Naive B cell (primary cell): ENCODE measurements at regions not wholly inside any gene's neighbourhood (a gene's known extent, or its start where the extent isn't known, plus 50 kb on each side); places are given as distances from the start of the nearest gene placed in this dataset.
A peak's percentile ranks its signal among the peaks of the same experiment; 100 is the strongest.

Source experiments
- ATAC-seq, 2 donors: fragments of 150-1000 bp; cut with Tn5 transposase; 2 replicates each; pipeline ENCODE4 v1.10.0; 2021; ENCODE audit warnings: low read depth in 2 of 2, mild to moderate bottlenecking in 2 of 2, moderate library complexity in 2 of 2
- DNase-seq: peaks from one replicate; pipeline ENCODE4 v3.0.0; 2022
- H3K27ac Mint-ChIP-seq, 6 donors: one replicate each; pipeline ENCODE4 v1.8.0; 2020 to 2022; ENCODE audit warnings: mild to moderate bottlenecking in 6 of 6, mixed read lengths in 6 of 6, moderate library complexity in 5 of 6, inconsistent platforms in 2 of 6
- H3K27me3 Mint-ChIP-seq, 3 donors: one replicate each; pipeline ENCODE4 v1.8.0; 2021 to 2022; ENCODE audit warnings: mixed read lengths in 3 of 3, mild to moderate bottlenecking in 1 of 3
- H3K36me3 Mint-ChIP-seq, 2 donors: one replicate each; pipeline ENCODE4 v1.8.0; 2020 to 2022; ENCODE audit warnings: mixed read lengths in 2 of 2, inconsistent platforms in 1 of 2, mild to moderate bottlenecking in 1 of 2
- H3K4me1 Mint-ChIP-seq, 3 donors: one replicate each; pipeline ENCODE4 v1.8.0; 2020 to 2022; ENCODE audit warnings: mixed read lengths in 3 of 3, inconsistent platforms in 1 of 3, mild to moderate bottlenecking in 1 of 3, moderate library complexity in 1 of 3
- H3K4me3 Mint-ChIP-seq, 8 donors: one replicate each; pipeline ENCODE4 v1.8.0; 2020 to 2022; ENCODE audit warnings: mild to moderate bottlenecking in 8 of 8, mixed read lengths in 8 of 8, moderate library complexity in 8 of 8, inconsistent platforms in 2 of 8
- H3K9me3 Mint-ChIP-seq, 7 donors: one replicate each; pipeline ENCODE4 v1.8.0; 2020 to 2022; ENCODE audit warnings: mixed read lengths in 7 of 7, mild to moderate bottlenecking in 5 of 7, inconsistent platforms in 2 of 7, moderate library complexity in 1 of 7

DNA sequence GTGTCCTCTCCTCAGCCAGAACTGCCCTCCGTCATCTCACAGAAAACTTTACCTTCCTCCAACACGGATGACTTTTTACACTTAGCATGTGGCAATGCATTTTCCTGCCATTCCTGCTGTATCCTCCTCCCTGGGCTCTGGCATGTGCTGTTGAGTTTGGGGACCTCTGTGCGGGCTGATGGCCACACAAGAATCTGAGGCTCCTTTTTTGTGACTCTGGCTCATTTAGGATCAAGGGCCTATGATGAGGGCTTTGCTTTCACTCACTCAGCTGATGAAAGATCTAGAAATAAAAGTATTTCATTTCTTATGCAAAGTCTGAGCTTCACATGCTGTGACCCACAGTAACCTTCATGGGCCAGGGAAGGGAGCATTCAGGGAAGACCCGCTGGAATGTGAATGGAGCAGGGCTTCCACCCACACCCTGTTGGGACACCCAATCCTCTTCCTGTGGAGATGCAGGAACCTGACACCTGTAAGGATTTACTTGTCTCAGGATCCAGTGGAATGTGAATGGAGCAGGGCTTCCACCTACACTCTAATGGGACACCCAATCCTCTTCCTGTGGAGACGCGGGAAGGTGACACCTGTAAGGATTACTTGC is 500.3 kb upstream of the MKI67 start:
- ATAC-seq (no peak), DNase-seq (no peak)
- Mint-ChIP-seq H3K36me3 (no peaks in the 10 kb centered on the region), H3K4me3 (no peak overlapping the region), H3K4me1 (no peaks in the 10 kb centered on the region), H3K27me3 (peaks cover 0 to 4% (median 4%) of the 10 kb centered on the region in 3 donors), H3K27ac (no peak overlapping the region), H3K9me3 (peaks cover 0 to 1% (median 0%) of the 10 kb centered on the region in 7 donors)

DNA sequence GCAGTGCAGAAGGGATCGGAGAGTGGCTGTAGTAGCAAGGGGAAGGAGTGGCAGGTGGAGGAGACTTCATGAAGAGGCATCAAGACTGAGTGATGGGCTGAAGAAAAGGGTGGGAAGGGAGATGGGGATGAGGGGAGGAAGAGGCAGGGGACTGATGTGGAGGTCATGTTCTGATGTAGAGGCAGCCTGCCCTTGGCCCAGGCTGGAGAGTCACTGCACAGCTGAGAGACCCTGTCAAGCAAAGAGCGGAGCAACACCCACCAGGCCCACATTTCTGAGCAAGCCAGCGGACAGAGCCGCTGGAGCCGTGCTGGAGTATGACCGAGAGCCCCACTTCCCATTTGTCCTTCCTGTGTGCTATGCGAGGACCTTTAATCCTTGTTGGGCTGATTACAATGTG is 501.6 kb upstream of the MKI67 start:
- ATAC-seq (no peak), DNase-seq (no peak)
- Mint-ChIP-seq H3K27ac (no peak overlapping the region), H3K27me3 (peaks cover 7 to 13% (median 9%) of the 10 kb centered on the region in 3 donors), H3K4me1 (no peaks in the 10 kb centered on the region), H3K4me3 (no peak overlapping the region), H3K36me3 (no peaks in the 10 kb centered on the region), H3K9me3 (peaks cover 0 to under 1% (median 0%) of the 10 kb centered on the region in 7 donors)

DNA sequence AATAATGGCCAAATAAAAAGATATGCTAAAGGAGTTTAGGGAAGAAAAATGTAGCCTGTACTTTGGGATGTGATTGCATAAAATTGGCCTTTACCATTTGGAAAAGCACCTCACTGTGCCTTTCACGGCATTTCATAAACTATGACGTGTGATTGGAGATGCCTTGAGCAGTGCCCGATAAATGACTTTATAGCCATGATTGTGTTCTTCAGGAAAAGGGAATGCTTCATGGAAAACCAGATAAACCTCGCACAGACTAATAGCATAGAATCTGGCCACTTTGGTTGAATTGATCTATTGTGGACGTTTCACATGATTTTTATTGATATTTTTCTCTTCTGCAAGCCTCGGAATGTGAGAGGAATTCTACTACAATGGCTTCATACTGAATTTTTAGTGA is 502.0 kb upstream of the MKI67 start:
- H3K4me1 Mint-ChIP-seq = no peaks in the 10 kb centered on the region
- H3K9me3 Mint-ChIP-seq = no peaks in the 10 kb centered on the region
- DNase-seq = no peak
- no peaks in the 10 kb centered on the region for H3K36me3 Mint-ChIP-seq
- H3K4me3 Mint-ChIP-seq = no peak overlapping the region
- peaks cover 7 to 16% (median 9%) of the 10 kb centered on the region in 3 donors for H3K27me3 Mint-ChIP-seq
- no peak for ATAC-seq
- H3K27ac Mint-ChIP-seq = peak overlapping the region in 1 of 6 donors; percentile 9

DNA sequence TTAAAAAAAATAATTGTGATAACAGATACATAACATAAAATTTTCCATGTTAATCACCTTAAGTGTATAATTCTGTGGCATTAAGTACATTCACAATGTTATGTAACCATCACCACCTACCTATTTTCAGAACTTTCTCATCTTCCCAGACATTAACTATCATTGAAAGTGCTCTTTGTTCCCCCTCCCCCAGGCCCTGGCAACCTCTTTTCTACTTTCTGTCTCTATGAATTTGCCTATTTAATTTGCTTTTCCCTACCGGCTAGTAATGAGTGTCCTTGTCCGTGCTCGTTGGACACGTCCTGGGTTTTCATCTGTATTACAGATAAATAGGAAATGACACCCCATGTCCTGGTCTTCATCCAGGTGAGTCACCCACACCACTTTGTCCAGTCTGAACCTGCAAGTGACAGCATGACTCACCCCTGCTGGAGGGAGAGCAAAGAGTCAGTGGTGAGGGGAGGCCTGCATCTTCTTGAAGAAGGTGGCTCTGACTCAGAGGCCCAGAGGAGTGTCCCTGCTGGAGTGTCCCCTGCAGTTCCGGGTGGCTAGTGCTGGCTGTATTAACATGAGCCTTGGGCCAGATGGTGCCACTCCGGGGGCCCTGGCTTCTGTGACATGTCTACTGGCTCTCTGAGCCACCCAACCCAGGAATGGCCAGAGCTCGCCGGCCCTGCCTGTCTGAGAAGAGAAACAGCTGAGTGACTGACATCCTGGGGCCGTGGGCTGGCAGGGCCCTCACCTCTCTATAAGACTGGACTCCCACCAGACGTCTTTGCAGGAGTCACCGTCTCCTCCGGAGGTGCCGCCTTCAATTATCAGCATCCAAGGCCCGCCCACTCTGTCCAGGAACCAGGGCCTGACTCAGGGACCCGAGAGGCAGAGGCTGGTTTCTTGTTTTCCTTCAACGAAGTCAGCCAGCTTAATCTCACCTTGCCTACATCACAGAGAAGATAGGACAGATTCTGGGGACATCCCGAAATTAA is 503.2 kb upstream of the MKI67 start:
- Mint-ChIP-seq H3K4me3 (no peak overlapping the region), H3K4me1 (no peaks in the 10 kb centered on the region), H3K36me3 (no peaks in the 10 kb centered on the region), H3K27ac (no peak overlapping the region), H3K27me3 (peaks cover 12 to 21% (median 13%) of the 10 kb centered on the region in 3 donors), H3K9me3 (no peaks in the 10 kb centered on the region)
- no peak for ATAC-seq
- no peak for DNase-seq

DNA sequence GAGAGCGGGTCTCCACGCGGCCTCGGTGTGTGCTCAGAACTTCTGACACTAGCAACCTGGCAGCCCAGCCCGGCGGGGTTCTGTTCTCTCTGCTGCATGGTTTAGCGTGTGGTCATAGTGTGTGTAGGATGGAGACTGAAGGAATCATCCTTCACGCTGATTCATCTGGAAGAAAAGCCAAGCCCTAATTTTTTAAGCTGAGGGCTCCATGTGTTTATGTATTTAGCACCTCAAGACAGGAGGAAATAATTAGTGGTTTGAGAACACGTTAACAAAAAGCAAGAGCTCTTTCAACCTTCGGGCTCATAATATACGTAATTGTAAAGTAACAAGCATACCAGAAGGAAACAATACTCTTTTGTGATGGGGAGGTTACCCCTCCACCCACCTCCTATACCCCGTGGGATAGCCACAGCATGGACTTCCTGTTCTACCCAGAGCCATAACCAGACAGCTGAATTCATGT is 504.6 kb upstream of the MKI67 start:
- peaks cover 14 to 23% (median 20%) of the 10 kb centered on the region in 3 donors for H3K27me3 Mint-ChIP-seq
- H3K9me3 Mint-ChIP-seq = peaks cover 0 to 4% (median 0%) of the 10 kb centered on the region in 7 donors
- no peak overlapping the region for H3K27ac Mint-ChIP-seq
- H3K4me1 Mint-ChIP-seq = no peaks in the 10 kb centered on the region
- no peak overlapping the region for H3K4me3 Mint-ChIP-seq
- DNase-seq (no peak), ATAC-seq (no peak)
- H3K36me3 Mint-ChIP-seq = no peaks in the 10 kb centered on the region

DNA sequence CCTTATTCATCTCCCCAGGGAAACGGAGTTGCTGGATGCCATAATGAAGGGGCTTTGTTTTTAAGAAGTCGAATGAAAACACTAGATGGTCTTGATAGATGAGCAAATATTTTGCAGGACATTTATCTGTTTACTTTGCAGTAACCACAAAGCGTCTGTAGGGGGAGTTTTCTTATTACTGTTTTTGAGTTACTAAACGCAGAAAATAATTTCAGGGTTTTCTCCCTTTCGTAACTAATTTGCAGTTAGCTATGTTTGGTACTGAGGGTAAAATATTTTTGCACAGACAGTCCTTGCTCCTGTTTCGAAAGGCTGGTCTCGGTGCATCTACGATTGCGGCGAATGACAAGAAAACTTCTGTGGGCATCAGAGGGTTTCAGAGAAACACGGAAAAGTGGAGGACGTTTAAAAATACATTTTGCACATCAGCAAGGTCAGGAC is 505.6 kb upstream of the MKI67 start:
- H3K27ac Mint-ChIP-seq = no peak overlapping the region
- DNase-seq (no peak), ATAC-seq (no peak)
- H3K9me3 Mint-ChIP-seq = peaks cover 0 to 4% (median 0%) of the 10 kb centered on the region in 7 donors
- no peak overlapping the region for H3K4me3 Mint-ChIP-seq
- peaks cover 14 to 23% (median 20%) of the 10 kb centered on the region in 3 donors for H3K27me3 Mint-ChIP-seq
- no peaks in the 10 kb centered on the region for H3K4me1 Mint-ChIP-seq
- H3K36me3 Mint-ChIP-seq = no peaks in the 10 kb centered on the region

DNA sequence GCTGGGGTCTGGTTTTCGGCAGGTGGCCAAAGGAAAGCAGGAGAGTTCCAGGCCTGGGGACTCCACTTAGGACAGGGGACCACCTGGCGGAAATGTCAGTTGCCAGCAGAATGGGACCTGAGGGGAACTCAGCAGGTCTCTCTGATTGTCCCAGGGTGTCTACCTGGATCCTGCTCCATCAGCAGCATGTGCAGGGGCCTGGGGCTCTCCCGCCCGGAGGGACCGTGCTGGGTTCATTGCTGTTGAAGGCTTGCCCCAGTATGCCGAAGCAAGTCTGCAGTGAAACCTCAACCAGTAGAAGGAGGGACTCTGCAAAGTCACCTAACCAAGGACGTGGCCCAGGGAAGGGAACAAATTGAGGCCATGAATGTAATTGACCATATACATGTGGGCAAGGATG is 506.5 kb upstream of the MKI67 start:
- no peak overlapping the region for H3K27ac Mint-ChIP-seq
- no peak for DNase-seq
- peaks cover 0 to 6% (median 0%) of the 10 kb centered on the region in 7 donors for H3K9me3 Mint-ChIP-seq
- no peaks in the 10 kb centered on the region for H3K36me3 Mint-ChIP-seq
- ATAC-seq = no peak
- H3K4me3 Mint-ChIP-seq = no peak overlapping the region
- H3K4me1 Mint-ChIP-seq = no peaks in the 10 kb centered on the region
- peaks cover 14 to 23% (median 20%) of the 10 kb centered on the region in 3 donors for H3K27me3 Mint-ChIP-seq

DNA sequence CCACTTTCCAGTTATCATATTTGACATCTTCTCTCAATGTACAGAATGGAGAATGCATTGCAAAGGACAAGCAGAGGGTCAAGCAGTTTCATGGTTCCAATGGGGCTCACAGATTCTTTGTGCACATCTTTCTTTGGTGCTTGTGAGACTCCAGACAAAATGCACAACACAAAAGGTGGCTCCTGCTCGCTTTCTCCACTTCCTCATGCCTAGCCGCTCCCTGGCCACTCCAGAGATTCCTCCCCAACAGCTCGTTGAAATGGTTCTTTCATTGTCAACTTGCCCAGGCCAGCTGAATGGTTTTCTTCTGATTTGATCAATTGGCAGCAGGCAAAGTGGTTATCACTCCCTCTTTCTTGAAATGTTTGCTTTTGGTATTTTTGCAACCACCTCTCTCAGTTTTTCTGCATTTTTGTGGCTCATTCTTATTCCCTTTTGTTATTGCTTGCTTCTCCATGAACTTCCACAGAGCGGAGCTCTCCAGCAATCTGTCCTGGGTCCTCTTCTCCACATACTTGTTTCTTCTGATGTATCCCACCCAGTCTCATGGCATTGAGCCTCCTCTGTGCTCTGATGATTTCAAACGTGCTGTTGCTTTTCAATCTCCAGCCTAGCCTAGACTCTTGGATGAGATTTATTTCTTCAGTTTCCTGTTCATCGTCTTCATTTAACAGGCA is 507.8 kb upstream of the MKI67 start:
- H3K4me3 Mint-ChIP-seq = no peak overlapping the region
- no peaks in the 10 kb centered on the region for H3K4me1 Mint-ChIP-seq
- ATAC-seq (no peak), DNase-seq (no peak)
- peaks cover 14 to 23% (median 20%) of the 10 kb centered on the region in 3 donors for H3K27me3 Mint-ChIP-seq
- H3K27ac Mint-ChIP-seq = no peak overlapping the region
- peaks cover 0 to 8% (median 3%) of the 10 kb centered on the region in 7 donors for H3K9me3 Mint-ChIP-seq
- H3K36me3 Mint-ChIP-seq = no peaks in the 10 kb centered on the region

DNA sequence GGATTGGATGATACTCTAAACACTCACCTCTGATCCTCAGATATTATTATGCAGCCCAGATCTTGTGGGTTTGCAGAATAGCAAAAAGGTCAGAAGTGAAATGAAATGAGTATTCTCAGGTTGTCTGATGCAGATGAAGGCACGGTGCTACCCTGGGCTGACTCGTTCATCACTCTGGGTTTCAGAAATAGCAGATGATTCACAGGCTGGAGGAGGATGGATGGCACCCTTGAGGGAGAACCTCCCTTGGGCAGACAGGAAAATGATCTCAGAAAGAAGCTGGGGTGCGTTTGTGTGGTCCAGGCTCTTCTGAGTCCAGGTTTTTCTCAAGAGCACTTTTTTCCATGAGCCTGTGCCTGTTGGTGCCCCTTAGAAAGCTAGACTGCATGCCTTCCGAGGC is 515.8 kb upstream of the MKI67 start:
- no peak overlapping the region for H3K27ac Mint-ChIP-seq
- peaks cover 0 to 9% (median 2%) of the 10 kb centered on the region in 7 donors for H3K9me3 Mint-ChIP-seq
- no peak overlapping the region for H3K4me3 Mint-ChIP-seq
- ATAC-seq = no peak
- H3K4me1 Mint-ChIP-seq = no peaks in the 10 kb centered on the region
- no peak for DNase-seq
- H3K27me3 Mint-ChIP-seq = peaks cover 4 to 13% (median 5%) of the 10 kb centered on the region in 3 donors
- no peaks in the 10 kb centered on the region for H3K36me3 Mint-ChIP-seq

DNA sequence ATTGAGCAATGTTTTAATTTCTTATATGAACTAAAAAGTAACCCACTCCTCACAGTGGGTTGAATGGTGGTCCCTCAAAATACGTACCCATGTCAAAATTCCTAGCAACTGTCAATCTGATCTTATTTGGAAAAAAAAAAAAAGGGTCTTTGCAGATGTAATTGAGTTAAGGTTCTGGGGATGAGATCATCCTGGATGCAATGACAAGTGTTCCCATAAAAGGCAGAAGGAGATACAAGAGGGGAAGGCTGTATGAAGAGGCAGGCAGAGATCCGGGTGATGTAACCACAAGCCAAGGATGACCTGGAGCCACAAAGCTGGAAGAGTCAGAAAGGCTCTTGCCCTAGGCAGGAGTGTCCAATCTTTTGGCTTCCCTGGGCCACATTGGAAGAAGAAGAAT is 516.3 kb upstream of the MKI67 start:
- Mint-ChIP-seq H3K27me3 (peaks cover 5 to 13% (median 7%) of the 10 kb centered on the region in 3 donors), H3K36me3 (no peaks in the 10 kb centered on the region), H3K27ac (no peak overlapping the region), H3K4me1 (no peaks in the 10 kb centered on the region), H3K4me3 (no peak overlapping the region), H3K9me3 (peaks cover 0 to 9% (median 2%) of the 10 kb centered on the region in 7 donors)
- no peak for DNase-seq
- ATAC-seq = no peak

DNA sequence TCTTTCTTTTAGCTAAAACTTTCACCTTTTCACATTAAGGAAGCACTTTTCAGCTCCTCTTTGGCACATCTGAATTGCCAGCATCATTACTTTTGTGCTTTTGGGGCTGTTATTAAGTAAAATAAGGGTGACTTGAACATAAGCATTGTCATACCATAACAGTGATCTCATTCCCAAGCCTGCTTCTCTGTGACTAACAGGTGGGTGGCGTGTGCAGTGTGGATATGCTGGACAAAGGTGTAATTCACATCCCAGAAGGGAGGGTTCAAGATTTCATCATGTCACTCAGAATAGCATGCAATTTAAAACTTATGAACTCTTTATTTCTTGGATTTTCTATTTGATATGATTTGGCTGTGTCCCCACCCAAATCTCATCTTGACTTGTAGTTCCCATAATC is 517.4 kb upstream of the MKI67 start:
- DNase-seq (no peak), ATAC-seq (no peak)
- H3K27me3 Mint-ChIP-seq = peaks cover 7 to 14% (median 10%) of the 10 kb centered on the region in 3 donors
- H3K4me3 Mint-ChIP-seq = no peak overlapping the region
- no peaks in the 10 kb centered on the region for H3K4me1 Mint-ChIP-seq
- no peak overlapping the region for H3K27ac Mint-ChIP-seq
- peaks cover 0 to 6% (median 0%) of the 10 kb centered on the region in 7 donors for H3K9me3 Mint-ChIP-seq
- H3K36me3 Mint-ChIP-seq = no peaks in the 10 kb centered on the region

DNA sequence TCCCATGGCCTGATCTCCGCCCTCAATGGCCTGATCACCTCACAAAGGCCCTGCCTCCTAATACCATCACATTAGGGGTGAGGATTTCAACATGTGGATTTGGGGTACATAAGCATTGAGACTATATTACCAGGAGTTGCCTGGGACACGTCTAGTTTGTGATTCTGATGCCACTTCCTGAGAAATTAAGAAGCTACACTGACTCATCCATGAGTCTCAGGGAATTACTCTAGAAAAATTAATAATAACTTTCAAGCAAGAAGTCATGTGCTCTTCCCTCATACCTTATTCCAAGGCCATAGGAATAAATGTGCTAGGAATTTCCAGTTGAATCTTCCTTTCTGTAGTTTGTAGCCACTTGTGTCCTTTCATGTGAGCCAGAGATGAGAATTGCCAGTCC is 519.3 kb upstream of the MKI67 start:
- DNase-seq = no peak
- peaks cover 0 to 12% (median 0%) of the 10 kb centered on the region in 7 donors for H3K9me3 Mint-ChIP-seq
- no peak overlapping the region for H3K27ac Mint-ChIP-seq
- H3K36me3 Mint-ChIP-seq = no peaks in the 10 kb centered on the region
- no peak overlapping the region for H3K4me3 Mint-ChIP-seq
- ATAC-seq = no peak
- H3K27me3 Mint-ChIP-seq = peaks cover 7 to 20% (median 15%) of the 10 kb centered on the region in 3 donors
- H3K4me1 Mint-ChIP-seq = no peaks in the 10 kb centered on the region

DNA sequence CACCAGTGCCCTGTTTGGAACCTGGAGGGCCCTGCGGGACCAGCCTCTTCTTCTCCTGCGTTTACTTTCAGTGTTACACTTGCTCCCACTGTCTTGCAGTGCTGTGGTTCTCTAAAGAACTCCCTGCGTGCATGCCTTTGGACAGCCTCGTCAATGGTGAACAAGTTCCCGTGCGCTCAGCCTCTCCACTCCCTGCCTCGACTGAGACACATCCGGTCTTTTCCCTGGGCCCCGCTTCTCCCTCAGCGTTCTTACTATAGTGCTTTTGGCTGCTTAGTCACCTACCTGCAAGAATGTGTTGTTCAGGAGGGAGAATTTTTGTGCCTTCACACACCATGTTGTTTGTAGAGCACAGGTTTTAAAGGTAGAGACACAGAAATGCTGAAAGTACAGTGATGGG is 520.7 kb upstream of the MKI67 start:
- peaks cover 7 to 20% (median 15%) of the 10 kb centered on the region in 3 donors for H3K27me3 Mint-ChIP-seq

More for the DNA sequence above, 520.7 kb upstream of the MKI67 start:
- DNase-seq (no peak), ATAC-seq (no peak)
- no peaks in the 10 kb centered on the region for H3K4me1 Mint-ChIP-seq
- H3K36me3 Mint-ChIP-seq = no peaks in the 10 kb centered on the region
- no peak overlapping the region for H3K4me3 Mint-ChIP-seq
- H3K27ac Mint-ChIP-seq = no peak overlapping the region
- H3K9me3 Mint-ChIP-seq = peaks cover 0 to 12% (median 0%) of the 10 kb centered on the region in 7 donors
